GM12874 (cell line): ENCODE measurements at regions not wholly inside any gene's neighbourhood (a gene's known extent, or its start where the extent isn't known, plus 50 kb on each side); places are given as distances from the start of the nearest gene placed in this dataset.

ENCODE experiments used
- TF ChIP-seq, protein P1 (sequence below): IDR thresholded peaks from 2 replicates; pipeline ENCODE4 v1.5.1; 2011; ENCODE audit warnings: low read depth, mild to moderate bottlenecking, control low read depth, low read length, moderate library complexity; ENCODE audit not compliant: insufficient read depth

DNA sequence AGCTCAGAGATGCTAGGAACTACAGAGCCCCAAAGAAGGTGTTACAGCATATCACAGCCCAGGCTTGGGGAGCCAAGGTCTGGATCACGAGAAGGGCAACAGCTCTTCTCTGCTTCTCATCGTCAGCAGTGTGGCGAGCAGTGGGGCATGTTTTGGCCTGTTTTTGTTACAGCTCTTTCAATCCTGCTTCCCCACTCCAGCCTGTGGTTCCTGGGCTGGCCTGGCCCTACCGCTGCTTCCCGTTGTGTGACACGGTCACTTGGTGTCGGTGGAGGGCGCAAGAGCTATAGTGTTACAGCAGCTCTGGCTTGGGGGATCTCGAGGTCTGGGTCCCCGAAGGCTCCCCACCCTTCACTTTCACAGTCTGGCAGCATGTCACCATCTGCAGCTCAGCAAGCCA is 870.2 kb downstream of the CBLN2 start:
- TF ChIP-seq, protein P1, sequence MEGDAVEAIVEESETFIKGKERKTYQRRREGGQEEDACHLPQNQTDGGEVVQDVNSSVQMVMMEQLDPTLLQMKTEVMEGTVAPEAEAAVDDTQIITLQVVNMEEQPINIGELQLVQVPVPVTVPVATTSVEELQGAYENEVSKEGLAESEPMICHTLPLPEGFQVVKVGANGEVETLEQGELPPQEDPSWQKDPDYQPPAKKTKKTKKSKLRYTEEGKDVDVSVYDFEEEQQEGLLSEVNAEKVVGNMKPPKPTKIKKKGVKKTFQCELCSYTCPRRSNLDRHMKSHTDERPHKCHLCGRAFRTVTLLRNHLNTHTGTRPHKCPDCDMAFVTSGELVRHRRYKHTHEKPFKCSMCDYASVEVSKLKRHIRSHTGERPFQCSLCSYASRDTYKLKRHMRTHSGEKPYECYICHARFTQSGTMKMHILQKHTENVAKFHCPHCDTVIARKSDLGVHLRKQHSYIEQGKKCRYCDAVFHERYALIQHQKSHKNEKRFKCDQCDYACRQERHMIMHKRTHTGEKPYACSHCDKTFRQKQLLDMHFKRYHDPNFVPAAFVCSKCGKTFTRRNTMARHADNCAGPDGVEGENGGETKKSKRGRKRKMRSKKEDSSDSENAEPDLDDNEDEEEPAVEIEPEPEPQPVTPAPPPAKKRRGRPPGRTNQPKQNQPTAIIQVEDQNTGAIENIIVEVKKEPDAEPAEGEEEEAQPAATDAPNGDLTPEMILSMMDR = no peak

DNA sequence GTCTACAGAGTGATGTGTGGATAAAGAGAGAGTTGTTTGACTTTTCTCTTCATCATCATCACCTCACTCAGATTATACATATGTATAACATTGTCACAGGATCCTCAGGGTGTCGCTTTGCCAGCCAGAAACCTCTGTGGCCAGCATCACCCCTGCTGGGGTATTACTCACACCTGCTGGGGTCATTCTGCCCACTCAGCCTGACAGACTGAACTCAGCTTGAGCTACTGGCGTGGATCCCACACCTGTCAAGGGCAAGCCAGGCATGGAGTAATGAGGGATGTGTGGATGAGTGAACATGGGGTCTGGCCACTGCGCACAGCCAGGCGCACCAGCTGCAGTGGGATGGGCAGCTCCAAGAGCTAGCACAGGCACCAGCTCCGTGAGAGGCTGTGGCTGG is 870.6 kb downstream of the CBLN2 start:
- TF ChIP-seq, protein P1 = no peak

DNA sequence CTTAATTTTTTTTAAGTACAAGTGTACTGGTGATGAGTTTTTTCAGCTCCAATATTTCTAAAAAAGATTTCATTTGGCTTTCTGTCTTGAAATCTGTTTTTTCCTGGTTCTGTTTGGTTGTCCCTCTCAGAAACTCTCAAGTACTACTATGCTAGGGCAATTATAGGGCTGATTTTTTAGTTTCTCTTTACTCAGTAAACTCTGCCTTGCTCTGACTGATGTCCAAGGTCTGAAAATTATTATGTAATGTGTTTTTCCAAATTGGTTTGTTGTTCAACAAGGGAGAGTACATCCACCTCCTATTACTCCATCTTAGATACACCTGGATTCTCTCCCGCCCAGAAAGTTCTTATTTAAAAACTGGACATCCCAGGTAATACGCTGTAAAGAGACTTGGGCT is 877.7 kb downstream of the CBLN2 start:
- TF ChIP-seq, protein P1 = no peak

DNA sequence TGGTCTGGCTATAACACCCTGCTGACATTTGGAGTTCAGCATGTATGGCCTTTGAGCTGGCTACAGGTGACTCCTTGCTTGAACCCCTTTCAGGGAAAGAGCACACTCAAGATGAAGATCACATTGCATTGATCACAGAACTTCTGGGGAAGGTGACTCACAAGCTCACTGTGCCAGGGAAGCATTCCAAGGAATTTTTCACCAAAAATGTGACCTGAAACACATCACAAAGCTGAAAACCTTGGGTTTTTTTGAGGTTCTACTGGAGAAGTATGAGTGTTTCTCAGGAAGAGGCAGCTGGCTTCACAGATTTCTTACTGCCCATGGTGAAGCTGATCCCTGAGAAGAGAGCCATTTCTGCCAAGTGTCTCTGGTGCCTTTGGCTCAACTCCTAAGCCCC is 879.0 kb downstream of the CBLN2 start:
- TF ChIP-seq, protein P1 = no peak

DNA sequence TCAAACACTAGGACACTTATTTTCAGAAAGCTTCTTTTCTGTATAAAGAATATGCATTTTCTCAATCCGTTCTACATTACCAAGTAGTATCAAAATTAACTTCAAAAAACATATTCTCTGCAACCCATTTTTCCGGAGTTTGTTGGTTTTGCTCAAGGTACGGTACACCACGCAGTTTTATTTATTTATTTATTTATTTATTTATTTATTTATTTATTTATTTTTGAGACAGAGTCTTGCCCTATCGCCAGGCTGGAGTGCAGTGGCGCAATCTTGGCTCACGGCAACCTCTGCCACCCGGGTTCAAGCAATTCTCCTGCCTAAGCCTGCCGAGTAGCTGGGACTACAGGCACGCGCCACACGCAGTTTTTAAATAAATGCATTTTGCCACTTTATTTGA is 900.3 kb downstream of the CBLN2 start:
- TF ChIP-seq, protein P1 = no peak

DNA sequence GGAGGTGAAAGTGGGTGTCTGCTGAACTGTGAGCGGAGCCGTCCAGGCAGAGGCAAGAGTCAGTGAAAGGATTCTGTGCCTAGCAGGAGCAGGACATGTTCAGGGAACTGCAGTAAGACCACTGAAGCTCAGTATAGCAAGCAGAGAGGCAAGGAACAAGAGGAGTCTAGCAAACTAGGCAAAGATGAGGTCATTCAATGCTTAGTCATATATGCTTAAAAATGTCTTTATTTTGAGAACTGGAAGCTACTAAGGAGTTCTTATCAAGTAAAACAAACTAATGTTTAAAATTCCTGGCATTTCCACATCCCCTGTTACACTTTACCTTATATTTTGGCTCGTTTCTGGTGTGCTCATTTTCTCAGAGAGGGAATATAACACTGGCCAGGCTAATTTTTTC is 913.4 kb downstream of the CBLN2 start:
- TF ChIP-seq, protein P1 = no peak

DNA sequence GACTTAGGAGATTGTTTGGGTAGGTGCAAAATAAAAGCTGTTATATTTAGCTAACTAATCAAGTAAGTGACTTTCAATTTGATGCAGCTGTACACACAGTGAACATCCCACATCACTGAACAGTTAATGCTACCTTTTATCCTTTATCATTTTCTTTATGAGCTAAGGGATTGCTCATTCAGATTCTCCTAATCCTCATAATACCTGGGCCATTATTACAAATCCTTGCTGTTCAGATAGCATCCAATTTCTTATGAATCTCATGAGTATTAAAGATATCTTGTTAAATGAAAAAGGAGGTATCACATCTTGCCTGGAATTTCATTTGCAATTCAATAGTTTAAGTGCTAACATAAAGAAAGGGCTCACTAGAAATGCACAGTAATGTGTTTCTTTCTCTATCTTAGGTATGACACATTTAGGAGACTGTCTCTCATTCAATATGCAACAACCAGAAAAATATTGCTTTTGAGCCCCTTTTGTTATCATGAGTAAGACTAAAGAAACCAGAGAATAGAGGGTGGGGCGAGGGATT is 918.5 kb downstream of the CBLN2 start:
- TF ChIP-seq, protein P1 = no peak
